ENCODE measurements at regions not wholly inside any gene's neighbourhood (a gene's known extent, or its start where the extent isn't known, plus 50 kb on each side); places are given as distances from the start of the nearest gene placed in this dataset.

DNA sequence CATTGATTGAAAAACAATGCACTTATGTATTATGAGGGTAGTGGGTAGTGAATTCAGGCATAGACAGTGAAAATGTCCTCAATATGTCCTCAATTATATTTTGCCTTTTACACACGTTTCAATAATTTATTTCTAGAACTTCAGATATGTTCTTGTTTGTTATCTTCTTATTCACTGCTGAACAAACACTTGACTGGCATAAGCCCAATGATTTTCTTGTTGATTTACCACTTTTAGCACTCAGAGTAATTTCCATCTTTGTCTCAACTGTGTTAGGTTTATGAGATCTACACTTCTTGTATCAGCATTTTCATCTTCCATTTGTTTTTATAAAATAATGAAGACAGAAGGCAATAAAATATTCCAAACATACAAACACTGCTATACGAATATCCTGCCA, 61.8 kb upstream of the DCC start:
- no peak for DNase-seq (ENCODE audit: low read depth in 1 of 2, low spot score in 1 of 2)
- TF ChIP-seq POLR2AphosphoS5 (IDR thresholded peaks at IDR 0.05; ENCODE audit: low read depth): no peak
- TF ChIP-seq SPI1 (IDR thresholded peaks at IDR 0.05; ENCODE audit: borderline replicate concordance, low read depth): no peak
- TF ChIP-seq GABPA (IDR thresholded peaks at IDR 0.05; ENCODE audit: low read depth): no peak
- TF ChIP-seq, protein P1, sequence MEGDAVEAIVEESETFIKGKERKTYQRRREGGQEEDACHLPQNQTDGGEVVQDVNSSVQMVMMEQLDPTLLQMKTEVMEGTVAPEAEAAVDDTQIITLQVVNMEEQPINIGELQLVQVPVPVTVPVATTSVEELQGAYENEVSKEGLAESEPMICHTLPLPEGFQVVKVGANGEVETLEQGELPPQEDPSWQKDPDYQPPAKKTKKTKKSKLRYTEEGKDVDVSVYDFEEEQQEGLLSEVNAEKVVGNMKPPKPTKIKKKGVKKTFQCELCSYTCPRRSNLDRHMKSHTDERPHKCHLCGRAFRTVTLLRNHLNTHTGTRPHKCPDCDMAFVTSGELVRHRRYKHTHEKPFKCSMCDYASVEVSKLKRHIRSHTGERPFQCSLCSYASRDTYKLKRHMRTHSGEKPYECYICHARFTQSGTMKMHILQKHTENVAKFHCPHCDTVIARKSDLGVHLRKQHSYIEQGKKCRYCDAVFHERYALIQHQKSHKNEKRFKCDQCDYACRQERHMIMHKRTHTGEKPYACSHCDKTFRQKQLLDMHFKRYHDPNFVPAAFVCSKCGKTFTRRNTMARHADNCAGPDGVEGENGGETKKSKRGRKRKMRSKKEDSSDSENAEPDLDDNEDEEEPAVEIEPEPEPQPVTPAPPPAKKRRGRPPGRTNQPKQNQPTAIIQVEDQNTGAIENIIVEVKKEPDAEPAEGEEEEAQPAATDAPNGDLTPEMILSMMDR (IDR thresholded peaks at IDR 0.05; ENCODE audit: insufficient read depth, low read length): no peak
- TF ChIP-seq, protein P2, sequence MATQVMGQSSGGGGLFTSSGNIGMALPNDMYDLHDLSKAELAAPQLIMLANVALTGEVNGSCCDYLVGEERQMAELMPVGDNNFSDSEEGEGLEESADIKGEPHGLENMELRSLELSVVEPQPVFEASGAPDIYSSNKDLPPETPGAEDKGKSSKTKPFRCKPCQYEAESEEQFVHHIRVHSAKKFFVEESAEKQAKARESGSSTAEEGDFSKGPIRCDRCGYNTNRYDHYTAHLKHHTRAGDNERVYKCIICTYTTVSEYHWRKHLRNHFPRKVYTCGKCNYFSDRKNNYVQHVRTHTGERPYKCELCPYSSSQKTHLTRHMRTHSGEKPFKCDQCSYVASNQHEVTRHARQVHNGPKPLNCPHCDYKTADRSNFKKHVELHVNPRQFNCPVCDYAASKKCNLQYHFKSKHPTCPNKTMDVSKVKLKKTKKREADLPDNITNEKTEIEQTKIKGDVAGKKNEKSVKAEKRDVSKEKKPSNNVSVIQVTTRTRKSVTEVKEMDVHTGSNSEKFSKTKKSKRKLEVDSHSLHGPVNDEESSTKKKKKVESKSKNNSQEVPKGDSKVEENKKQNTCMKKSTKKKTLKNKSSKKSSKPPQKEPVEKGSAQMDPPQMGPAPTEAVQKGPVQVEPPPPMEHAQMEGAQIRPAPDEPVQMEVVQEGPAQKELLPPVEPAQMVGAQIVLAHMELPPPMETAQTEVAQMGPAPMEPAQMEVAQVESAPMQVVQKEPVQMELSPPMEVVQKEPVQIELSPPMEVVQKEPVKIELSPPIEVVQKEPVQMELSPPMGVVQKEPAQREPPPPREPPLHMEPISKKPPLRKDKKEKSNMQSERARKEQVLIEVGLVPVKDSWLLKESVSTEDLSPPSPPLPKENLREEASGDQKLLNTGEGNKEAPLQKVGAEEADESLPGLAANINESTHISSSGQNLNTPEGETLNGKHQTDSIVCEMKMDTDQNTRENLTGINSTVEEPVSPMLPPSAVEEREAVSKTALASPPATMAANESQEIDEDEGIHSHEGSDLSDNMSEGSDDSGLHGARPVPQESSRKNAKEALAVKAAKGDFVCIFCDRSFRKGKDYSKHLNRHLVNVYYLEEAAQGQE (IDR thresholded peaks at IDR 0.05; ENCODE audit: insufficient replicate concordance, low read depth): no peak
- no peak overlapping the region for H3K4me3 ChIP-seq (replicated peaks; ENCODE audit: insufficient read depth, low read length)
- no peak overlapping the region for H3K27ac ChIP-seq (replicated peaks)
- H3K27me3 ChIP-seq (ENCODE audit: insufficient read depth, poor library complexity, severe bottlenecking): no peaks in the 10 kb centered on the region

DNA sequence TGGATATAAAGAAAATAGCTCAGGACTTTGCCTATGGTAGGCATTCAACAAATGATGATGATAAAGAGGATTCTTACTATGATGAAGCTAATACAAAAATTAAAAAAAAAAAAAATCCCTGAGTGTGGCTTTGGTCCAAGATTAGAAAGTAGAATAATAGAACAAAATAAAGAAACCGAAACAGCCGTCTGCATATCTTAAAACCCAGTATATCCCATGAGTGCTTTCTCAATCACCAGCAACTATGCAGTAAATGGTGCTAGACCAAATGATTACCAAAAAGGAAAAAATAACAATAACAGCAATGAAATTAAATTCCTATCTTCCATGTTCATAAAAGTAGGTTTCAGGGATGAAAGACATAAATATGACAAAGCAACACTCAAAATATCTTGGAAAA, 59.3 kb upstream of the DCC start:
- Histone ChIP-seq H3K27ac (replicated peaks) (no peak overlapping the region), H3K4me3 (replicated peaks; ENCODE audit: insufficient read depth, low read length) (no peak overlapping the region), H3K27me3 (ENCODE audit: insufficient read depth, poor library complexity, severe bottlenecking) (no peaks in the 10 kb centered on the region)
- no peak for DNase-seq (ENCODE audit: low read depth in 1 of 2, low spot score in 1 of 2)
- TF ChIP-seq, protein P1 (IDR thresholded peaks at IDR 0.05; ENCODE audit: insufficient read depth, low read length): no peak
- TF ChIP-seq SPI1 (IDR thresholded peaks at IDR 0.05; ENCODE audit: borderline replicate concordance, low read depth) (no peak), POLR2AphosphoS5 (IDR thresholded peaks at IDR 0.05; ENCODE audit: low read depth) (no peak), GABPA (IDR thresholded peaks at IDR 0.05; ENCODE audit: low read depth) (no peak)
- TF ChIP-seq, protein P2 (IDR thresholded peaks at IDR 0.05; ENCODE audit: insufficient replicate concordance, low read depth): no peak

DNA sequence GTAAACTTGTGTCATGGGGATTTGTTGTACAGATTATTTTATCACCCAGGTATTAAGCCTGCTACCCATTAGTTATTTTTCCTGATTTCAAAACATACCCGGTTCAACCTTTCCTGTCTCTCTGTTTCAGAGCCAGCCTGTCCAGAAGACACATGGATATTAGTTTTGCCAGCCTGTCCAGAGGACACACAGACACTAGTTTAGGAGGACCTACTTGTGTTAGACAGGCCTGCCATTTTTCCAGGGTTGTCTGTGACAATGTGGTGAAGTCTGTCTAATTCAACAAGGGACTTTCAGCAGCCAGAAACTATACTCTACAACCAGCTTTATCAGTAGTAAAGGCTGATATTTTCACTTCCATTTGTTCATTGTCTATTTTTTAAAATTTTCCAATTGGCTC, 56.1 kb upstream of the DCC start:
- DNase-seq (ENCODE audit: low read depth in 1 of 2, low spot score in 1 of 2): no peak
- TF ChIP-seq, protein P2 (IDR thresholded peaks at IDR 0.05; ENCODE audit: insufficient replicate concordance, low read depth): no peak
- TF ChIP-seq, protein P1 (IDR thresholded peaks at IDR 0.05; ENCODE audit: insufficient read depth, low read length): no peak
- TF ChIP-seq GABPA (IDR thresholded peaks at IDR 0.05; ENCODE audit: low read depth) (no peak), POLR2AphosphoS5 (IDR thresholded peaks at IDR 0.05; ENCODE audit: low read depth) (no peak), SPI1 (IDR thresholded peaks at IDR 0.05; ENCODE audit: borderline replicate concordance, low read depth) (no peak)

More for the DNA sequence above, 56.1 kb upstream of the DCC start:
- H3K27ac ChIP-seq (replicated peaks): no peak overlapping the region
- peaks cover 2% of the 10 kb centered on the region for H3K27me3 ChIP-seq (ENCODE audit: insufficient read depth, poor library complexity, severe bottlenecking)
- H3K4me3 ChIP-seq (replicated peaks; ENCODE audit: insufficient read depth, low read length): no peak overlapping the region

Measured in HL-60 (cell line).